ENCODE measurements at regions not wholly inside any gene's neighbourhood (a gene's known extent, or its start where the extent isn't known, plus 50 kb on each side); places are given as distances from the start of the nearest gene placed in this dataset.

- no peak for DNase-seq
Measured at GRCh38 chr2:226652369-226652768, 147.3 kb downstream of the IRS1 start.

DNA sequence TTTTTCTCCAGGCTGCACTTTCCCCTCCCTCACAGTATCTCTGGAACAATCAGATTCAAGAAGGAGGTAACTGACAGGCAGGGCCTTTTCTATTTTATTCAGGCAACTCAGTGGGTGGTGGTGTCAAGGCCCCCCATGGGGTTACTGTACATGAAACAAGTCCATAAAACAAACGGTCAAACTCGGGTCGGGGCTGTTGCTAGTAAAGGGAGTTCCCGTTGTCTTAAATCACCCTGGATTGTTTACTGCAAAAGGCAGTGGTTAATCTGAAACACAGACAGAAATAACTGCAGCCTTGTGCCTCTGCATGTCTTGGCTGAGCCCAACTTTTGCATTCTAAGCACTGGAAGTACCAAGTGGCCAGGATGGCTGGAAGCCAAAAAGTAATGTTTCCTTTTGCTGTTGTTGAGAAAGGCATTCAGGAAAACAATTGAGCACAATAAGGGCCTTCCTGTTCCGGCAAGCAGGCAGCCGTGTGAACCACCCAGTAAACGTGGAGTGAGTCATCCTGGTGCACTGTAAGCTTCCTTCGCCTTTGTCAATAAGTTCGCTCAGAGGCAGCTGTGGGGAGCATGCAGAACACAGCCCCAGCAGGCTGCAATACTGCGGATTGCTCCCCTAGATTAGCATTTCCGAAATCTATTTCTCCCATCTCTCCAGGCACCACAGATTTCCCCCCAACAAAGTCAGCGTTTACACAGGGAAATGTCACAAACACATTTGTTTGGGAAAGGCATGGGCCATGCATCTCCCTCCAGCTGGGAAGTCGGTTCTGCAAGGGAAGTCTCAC, 149.6 kb downstream of the IRS1 start:
- DNase-seq: peak in 1 of 2 donors; percentile 16

- DNase-seq: no peak
Measured at GRCh38 chr2:226649201-226649600, 150.4 kb downstream of the IRS1 start.

- no peak for DNase-seq
Measured at GRCh38 chr2:226647621-226648518, 151.8 kb downstream of the IRS1 start.

DNA sequence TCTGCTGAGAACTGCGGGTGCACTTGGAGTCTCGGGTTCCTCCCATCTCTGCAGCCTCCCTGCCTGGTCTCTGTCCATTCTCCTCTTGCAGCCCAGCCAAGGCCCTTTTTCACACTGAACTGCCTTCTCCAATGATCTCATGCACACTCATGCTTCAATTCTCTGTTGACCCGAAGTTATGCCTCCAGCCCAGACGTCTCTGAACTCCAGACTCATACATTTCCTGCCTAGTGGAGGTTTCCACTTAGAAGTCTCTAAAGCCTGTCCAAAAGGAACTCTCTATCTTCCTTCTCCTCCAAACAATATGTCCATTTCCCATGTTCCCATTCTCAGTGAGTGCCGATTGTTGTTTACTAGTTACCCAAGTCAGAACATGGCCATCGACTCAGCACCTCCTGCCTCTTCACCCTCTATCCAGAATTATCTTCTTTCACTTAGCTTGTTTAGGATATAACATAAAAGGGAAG, 155.2 kb downstream of the IRS1 start:
- no peak for DNase-seq

GRCh38 chr2:226643946-226644282, 155.7 kb downstream of the IRS1 start:
- no peak for DNase-seq

DNA sequence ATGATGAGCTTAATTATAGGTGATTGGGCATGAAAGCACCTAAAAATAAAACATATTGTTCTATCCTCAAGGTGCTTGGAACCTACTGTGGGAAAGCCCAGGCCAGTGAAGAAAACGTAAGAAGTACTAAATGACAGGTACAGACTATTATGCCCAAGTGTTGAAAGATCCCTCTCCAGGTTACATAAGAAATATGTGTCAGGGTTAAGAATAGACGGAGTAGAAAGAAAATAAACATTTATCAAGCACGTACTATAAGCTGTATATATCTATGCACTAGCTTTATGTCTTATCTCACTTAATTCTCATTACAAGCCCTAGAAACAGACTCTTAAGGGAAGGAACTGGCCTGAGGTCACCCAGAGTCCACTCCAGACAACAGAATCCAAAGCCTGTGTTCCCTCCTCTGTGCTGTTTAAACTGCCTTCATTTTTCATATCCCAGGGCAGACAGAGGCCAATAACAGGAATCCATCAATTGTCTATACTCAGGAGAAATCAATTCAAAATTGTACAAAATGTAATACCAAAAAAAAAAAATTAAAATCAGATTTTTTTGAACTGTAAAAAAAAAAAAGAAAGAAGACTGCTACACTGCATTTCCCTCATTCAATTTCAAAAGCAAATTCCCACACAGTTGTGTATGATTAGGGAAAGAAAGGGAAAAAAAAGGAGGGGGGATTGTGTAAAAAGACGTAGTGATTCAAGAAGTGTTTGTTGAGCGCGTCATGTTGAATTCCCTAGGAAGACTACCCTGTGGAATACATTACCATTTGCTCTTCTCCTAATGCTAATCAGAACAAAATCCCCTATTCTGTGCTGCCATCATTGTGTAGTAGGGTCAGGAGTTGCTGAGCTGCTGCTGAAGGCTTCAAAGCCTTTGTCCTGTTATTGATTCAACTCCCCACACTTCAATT, 156.3 kb downstream of the IRS1 start:
- DNase-seq: no peak

DNA sequence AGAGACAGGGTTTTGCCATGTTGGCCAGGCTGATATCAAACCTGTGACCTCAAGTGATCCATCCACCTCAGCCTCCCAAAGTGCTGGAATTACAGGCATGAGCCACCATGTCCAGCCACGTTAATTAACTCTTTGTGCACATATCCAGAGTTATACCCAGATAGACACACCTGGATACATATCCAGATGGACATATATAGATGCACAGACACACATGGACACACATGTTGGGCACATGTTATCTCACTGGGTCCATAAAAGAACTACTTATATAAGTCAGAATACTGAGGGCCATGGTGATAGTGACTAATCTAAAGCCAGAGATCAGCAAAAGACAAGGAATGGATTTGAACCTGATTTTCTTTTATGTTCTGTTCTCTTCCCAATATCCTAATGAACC, 158.6 kb downstream of the IRS1 start:
- DNase-seq: no peak

DNA sequence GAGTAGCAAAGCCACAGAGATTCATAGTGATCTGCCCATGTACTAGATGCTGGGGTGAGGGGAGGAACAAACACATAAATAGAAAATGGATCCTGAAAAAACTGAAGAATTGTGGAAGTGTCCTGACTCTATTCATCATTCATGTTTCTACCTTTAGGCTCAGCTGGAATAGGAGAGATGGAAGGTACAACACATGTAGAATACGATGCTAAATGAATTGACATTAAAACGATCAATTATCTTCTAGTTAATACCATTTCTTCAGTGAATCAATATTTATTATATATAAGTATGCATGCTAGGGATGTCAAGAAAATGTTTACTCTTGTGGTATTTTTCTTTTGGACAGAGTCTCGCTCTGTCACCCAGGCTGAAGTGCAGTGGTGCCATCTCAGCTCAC, 159.1 kb downstream of the IRS1 start:
- no peak for DNase-seq

GRCh38 chr2:226639550-226639949, 160.1 kb downstream of the IRS1 start:
- DNase-seq: no peak

DNA sequence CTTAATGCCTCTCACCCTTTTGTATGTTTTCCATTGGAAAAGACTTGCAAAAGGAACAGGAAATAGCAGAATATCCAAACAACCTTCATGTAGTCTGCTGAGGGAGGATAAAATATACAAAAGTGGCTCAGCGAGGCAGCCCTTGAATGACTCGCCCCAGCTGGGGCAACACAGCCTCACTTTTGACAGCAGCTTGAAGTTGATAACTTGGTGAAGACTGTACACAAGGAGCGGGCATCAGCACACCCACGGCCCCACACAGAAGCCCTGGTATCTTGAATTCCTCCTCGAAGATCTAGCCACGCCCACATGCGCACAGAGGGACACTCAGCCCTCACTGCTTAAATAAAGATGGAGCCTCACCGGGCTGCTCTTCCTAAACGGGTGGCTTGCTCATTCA, 161.0 kb downstream of the IRS1 start:
- no peak for DNase-seq

DNA sequence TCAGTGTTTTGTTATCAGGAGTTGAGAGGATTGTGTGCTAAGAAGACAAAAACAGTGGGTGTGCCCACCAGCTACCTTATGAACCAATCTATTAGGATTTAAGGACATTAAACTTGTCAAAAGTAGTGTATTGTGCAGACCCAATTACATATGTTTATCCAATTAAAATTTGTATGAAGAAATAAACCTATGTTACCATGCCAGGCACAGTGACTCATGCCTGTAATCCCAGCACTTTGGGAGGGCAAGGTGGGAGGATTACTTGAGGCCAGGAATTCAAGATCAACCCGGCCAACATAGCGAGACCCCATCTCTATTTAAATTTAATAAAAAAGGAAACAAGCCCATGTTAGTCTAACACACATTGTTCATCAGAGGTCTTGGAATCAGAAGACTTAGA, 162.2 kb downstream of the IRS1 start:
- DNase-seq: no peak

- DNase-seq: no peak
Measured at GRCh38 chr2:226636586-226636985, 163.0 kb downstream of the IRS1 start.

- DNase-seq: no peak
Measured at GRCh38 chr2:226634943-226635604, 164.5 kb downstream of the IRS1 start.

DNA sequence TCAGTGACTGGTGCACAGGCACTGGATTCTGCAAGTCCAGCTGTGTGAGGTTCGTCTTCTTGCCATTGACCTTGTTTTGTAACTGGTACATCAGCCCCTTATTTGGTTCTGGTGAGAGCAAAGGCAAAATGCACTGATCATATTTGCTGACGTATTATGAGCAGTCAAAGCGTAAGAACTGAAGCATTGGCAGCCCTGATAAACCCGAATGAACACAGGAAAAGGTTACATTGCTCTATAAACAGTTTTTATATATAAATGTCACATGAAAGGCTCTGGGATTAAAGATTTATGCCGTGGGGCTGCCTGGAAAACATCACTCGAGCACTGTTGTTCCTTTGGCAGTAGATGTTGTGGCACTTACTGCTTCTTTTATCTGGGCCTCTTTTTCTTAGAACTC, 167.9 kb downstream of the IRS1 start:
- no peak for DNase-seq

GRCh38 chr2:226631187-226631586, 168.4 kb downstream of the IRS1 start:
- DNase-seq: no peak

DNA sequence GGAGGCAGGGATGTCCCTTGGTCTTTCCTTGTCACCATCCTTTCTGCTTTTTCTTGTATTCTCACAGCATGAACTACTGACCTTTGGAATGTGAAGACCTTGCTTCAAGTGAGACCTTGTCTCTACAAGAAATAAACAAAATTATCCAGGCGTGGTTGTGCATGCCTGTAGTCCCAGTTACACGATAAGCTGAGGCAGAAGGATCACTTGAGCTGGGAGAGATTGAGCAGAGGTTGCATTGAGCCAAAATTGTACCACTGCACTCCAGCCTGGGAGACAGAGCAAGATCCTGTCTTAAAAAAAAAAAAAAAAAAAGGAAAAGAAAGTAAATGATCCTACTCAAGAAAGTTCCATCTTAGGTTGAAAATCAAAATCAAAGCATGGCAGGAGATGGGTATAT, 173.7 kb downstream of the IRS1 start:
- DNase-seq: no peak

DNA sequence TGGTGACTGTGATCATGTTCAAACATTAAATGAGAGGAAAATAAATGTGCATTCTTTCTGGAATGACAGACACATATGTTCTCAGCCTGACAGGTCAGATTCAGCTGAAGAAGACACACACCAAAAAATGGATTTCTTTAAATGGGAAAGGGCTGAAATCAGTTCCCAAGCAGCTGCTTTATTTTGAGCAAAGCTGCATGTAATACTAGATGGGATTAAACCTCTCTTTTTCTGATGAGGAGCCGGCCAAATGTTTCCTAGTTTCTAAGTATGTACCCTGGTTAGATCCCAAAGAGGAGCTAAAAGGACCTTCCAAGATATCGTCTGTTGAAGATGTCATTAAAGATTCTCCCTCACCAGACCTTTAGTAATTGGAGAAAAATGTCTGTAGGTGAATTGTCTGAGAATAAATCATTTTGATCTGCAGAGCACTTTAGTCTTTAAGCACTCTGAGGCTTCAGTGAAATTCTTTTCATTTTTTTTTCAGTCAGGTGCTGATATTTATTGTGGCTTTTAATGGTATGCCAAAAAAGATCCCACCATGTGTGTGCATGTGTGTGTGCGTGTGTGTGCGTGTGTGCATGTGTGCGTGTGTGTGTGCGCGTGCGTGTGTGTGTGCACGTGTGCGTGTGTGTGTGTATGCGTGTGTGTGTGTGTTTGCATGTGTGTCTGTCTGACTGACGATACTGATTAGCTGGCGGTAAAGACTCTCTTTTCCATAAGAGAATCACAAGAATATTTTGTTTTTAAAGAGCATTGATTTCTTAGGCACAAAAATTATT, 175.8 kb downstream of the IRS1 start:
- no peak for DNase-seq

GRCh38 chr2:226622484-226622883, 177.1 kb downstream of the IRS1 start:
- no peak for DNase-seq

GRCh38 chr2:226620176-226620575, 179.4 kb downstream of the IRS1 start:
- no peak for DNase-seq

DNA sequence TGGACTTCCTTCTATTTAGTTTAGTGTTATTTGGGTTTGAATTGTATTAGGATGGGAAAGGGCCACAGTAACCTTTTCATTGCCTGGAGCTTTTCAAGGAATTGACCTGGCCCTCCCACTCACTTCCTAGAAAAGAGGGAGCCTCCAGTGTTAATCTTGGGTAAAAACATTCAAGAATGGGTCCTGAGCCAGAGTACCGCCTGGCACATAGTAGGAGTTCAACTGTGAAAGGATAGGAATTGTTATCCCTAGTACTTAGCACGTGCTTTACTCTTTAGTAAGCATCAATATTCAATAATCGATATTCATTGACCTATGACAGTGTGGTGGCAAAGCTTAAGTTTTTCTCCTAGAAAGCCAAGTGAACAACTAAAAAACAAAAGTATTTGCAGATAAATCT, 179.9 kb downstream of the IRS1 start:
- no peak for DNase-seq
